ENCODE measurements at regions not wholly inside any gene's neighbourhood (a gene's known extent, or its start where the extent isn't known, plus 50 kb on each side); places are given as distances from the start of the nearest gene placed in this dataset.

DNA sequence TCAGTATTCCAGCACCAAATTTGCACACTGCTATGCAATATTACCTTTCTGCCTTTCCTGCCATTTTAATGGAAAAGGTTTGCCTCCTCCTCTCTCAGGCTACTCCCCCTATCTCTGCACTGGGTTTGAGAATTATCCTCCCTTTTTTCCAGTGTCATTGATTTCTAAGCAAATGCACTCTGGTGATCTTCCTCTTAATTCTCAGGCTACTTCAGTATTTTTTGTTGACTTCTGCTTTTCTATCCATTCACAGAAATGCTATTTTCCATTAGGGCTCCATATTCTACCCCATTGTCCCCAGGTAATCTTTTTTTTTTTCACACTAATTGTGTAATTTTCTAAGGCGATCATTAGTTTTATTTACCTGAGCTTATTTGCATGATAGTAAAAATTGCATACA lies 144.0 kb downstream of the GJA1 start:
- no peak for TF ChIP-seq ZNF585B (tag by site-specific recombination; IDR thresholded peaks at IDR 0.05)
- no peak for TF ChIP-seq ZNF785 (tag by site-specific recombination; IDR thresholded peaks at IDR 0.05)
- no peak for TF ChIP-seq ZNF654 (tag by site-specific recombination; IDR thresholded peaks at IDR 0.05; ENCODE audit: low read depth)
- TF ChIP-seq, protein P1, sequence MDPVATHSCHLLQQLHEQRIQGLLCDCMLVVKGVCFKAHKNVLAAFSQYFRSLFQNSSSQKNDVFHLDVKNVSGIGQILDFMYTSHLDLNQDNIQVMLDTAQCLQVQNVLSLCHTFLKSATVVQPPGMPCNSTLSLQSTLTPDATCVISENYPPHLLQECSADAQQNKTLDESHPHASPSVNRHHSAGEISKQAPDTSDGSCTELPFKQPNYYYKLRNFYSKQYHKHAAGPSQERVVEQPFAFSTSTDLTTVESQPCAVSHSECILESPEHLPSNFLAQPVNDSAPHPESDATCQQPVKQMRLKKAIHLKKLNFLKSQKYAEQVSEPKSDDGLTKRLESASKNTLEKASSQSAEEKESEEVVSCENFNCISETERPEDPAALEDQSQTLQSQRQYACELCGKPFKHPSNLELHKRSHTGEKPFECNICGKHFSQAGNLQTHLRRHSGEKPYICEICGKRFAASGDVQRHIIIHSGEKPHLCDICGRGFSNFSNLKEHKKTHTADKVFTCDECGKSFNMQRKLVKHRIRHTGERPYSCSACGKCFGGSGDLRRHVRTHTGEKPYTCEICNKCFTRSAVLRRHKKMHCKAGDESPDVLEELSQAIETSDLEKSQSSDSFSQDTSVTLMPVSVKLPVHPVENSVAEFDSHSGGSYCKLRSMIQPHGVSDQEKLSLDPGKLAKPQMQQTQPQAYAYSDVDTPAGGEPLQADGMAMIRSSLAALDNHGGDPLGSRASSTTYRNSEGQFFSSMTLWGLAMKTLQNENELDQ (tag by site-specific recombination; IDR thresholded peaks at IDR 0.05; ENCODE audit: low read depth) = no peak
- TF ChIP-seq, protein P2, sequence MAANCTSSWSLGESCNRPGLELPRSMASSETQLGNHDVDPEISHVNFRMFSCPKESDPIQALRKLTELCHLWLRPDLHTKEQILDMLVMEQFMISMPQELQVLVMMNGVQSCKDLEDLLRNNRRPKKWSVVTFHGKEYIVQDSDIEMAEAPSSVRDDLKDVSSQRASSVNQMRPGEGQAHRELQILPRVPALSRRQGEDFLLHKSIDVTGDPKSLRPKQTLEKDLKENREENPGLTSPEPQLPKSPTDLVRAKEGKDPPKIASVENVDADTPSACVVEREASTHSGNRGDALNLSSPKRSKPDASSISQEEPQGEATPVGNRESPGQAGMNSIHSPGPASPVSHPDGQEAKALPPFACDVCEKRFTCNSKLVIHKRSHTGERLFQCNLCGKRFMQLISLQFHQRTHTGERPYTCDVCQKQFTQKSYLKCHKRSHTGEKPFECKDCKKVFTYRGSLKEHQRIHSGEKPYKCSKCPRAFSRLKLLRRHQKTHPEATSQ (tag by site-specific recombination; IDR thresholded peaks at IDR 0.05) = no peak
- no peak for TF ChIP-seq ZNF24 (tag by site-specific recombination; IDR thresholded peaks at IDR 0.05)
- TF ChIP-seq MYNN (tag by site-specific recombination; IDR thresholded peaks at IDR 0.05; ENCODE audit: borderline replicate concordance) = no peak
- no peak for TF ChIP-seq ZNF404 (tag by site-specific recombination; IDR thresholded peaks at IDR 0.05)
- TF ChIP-seq ZSCAN16 (tag by site-specific recombination; IDR thresholded peaks at IDR 0.05) = no peak
- no peak for TF ChIP-seq ZNF37A (tag by site-specific recombination; IDR thresholded peaks at IDR 0.05)
- CTCF ChIA-PET = interaction anchor here (0.6 kb wide), 1 partner anchor 455 kb away, joined by 3 read pairs; no protein-coding TSS in a partner anchor
- POLR2A ChIA-PET = interaction anchor here (0.6 kb wide), 1 partner anchor 227 kb away, joined by 6 read pairs; no protein-coding TSS in a partner anchor
- Histone ChIP-seq H3K36me3 (ENCODE audit: control insufficient read depth in 2 of 2, insufficient read depth in 1 of 2, low read length in 2 of 2) (no peaks in the 10 kb centered on the region), H3K4me1 (ENCODE audit: control insufficient read depth, insufficient read depth, low read length) (no peaks in the 10 kb centered on the region), H3K9me3 (ENCODE audit: control insufficient read depth, insufficient read depth, low read depth, low read length) (no peaks in the 10 kb centered on the region), H3K27ac (ENCODE audit: extremely low read depth, low read depth, low read length) (no peak overlapping the region), H3K4me3 (ENCODE audit: low read depth, low read length) (no peak overlapping the region)

DNA sequence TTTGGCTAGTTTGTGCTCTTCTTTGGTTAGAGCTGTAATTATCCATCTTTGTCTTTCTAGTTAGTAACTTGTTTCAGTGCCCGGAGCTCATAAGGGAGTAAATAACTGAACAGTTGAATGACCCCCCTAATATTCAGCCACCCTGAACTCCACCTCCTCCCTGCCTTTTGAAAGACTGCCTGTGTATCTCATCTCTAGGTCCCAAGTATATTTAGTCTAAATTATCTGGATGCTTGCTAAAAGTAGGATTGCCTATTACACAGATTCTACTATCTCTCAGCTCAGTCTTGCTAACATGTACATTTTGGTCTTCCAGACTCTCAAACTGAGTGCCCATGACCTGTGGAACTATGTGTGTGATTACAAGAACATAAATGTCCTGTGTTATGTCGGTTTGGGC lies 145.9 kb downstream of the GJA1 start:
- ChIA-PET POLR2A (no interaction called here), CTCF (no interaction called here)
- no peak overlapping the region for H3K27ac ChIP-seq (ENCODE audit: extremely low read depth, low read depth, low read length)
- no peaks in the 10 kb centered on the region for H3K36me3 ChIP-seq (ENCODE audit: control insufficient read depth in 2 of 2, insufficient read depth in 1 of 2, low read length in 2 of 2)
- H3K4me1 ChIP-seq (ENCODE audit: control insufficient read depth, insufficient read depth, low read length) = no peaks in the 10 kb centered on the region
- no peak overlapping the region for H3K4me3 ChIP-seq (ENCODE audit: low read depth, low read length)
- H3K9me3 ChIP-seq (ENCODE audit: control insufficient read depth, insufficient read depth, low read depth, low read length) = no peaks in the 10 kb centered on the region
- TF ChIP-seq, protein P3, sequence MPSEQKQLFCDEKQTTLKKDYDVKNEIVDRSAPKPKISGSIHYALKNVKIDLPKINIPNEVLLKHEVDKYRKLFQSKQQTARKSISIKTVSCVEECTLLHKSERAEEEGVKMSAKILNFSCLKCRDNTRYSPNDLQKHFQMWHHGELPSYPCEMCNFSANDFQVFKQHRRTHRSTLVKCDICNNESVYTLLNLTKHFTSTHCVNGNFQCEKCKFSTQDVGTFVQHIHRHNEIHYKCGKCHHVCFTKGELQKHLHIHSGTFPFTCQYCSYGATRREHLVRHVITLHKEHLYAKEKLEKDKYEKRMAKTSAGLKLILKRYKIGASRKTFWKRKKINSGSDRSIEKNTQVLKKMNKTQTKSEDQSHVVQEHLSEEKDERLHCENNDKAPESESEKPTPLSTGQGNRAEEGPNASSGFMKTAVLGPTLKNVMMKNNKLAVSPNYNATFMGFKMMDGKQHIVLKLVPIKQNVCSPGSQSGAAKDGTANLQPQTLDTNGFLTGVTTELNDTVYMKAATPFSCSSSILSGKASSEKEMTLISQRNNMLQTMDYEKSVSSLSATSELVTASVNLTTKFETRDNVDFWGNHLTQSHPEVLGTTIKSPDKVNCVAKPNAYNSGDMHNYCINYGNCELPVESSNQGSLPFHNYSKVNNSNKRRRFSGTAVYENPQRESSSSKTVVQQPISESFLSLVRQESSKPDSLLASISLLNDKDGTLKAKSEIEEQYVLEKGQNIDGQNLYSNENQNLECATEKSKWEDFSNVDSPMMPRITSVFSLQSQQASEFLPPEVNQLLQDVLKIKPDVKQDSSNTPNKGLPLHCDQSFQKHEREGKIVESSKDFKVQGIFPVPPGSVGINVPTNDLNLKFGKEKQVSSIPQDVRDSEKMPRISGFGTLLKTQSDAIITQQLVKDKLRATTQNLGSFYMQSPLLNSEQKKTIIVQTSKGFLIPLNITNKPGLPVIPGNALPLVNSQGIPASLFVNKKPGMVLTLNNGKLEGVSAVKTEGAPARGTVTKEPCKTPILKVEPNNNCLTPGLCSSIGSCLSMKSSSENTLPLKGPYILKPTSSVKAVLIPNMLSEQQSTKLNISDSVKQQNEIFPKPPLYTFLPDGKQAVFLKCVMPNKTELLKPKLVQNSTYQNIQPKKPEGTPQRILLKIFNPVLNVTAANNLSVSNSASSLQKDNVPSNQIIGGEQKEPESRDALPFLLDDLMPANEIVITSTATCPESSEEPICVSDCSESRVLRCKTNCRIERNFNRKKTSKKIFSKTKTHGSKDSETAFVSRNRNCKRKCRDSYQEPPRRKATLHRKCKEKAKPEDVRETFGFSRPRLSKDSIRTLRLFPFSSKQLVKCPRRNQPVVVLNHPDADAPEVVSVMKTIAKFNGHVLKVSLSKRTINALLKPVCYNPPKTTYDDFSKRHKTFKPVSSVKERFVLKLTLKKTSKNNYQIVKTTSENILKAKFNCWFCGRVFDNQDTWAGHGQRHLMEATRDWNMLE (tag by site-specific recombination; conservative IDR thresholded peaks at IDR 0.05; ENCODE audit: low read depth) = no peak
- TF ChIP-seq MEIS1 (CRISPR knock-in tag; IDR thresholded peaks at IDR 0.05; ENCODE audit: borderline replicate concordance) (no peak), GLI4 (tag by site-specific recombination; IDR thresholded peaks at IDR 0.05) (no peak), ZNF654 (tag by site-specific recombination; IDR thresholded peaks at IDR 0.05; ENCODE audit: low read depth) (no peak), SCRT1 (tag by site-specific recombination; IDR thresholded peaks at IDR 0.05; ENCODE audit: borderline replicate concordance) (no peak), ZBTB7A (tag by site-specific recombination; IDR thresholded peaks at IDR 0.05; ENCODE audit: low read depth) (no peak), KLF1 (tag by site-specific recombination; IDR thresholded peaks at IDR 0.05) (no peak), ZBTB20 (tag by site-specific recombination; IDR thresholded peaks at IDR 0.05) (no peak)
- TF ChIP-seq, protein P4, sequence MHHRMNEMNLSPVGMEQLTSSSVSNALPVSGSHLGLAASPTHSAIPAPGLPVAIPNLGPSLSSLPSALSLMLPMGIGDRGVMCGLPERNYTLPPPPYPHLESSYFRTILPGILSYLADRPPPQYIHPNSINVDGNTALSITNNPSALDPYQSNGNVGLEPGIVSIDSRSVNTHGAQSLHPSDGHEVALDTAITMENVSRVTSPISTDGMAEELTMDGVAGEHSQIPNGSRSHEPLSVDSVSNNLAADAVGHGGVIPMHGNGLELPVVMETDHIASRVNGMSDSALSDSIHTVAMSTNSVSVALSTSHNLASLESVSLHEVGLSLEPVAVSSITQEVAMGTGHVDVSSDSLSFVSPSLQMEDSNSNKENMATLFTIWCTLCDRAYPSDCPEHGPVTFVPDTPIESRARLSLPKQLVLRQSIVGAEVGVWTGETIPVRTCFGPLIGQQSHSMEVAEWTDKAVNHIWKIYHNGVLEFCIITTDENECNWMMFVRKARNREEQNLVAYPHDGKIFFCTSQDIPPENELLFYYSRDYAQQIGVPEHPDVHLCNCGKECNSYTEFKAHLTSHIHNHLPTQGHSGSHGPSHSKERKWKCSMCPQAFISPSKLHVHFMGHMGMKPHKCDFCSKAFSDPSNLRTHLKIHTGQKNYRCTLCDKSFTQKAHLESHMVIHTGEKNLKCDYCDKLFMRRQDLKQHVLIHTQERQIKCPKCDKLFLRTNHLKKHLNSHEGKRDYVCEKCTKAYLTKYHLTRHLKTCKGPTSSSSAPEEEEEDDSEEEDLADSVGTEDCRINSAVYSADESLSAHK (tag by site-specific recombination; IDR thresholded peaks at IDR 0.05) = no peak
- TF ChIP-seq, protein P5, sequence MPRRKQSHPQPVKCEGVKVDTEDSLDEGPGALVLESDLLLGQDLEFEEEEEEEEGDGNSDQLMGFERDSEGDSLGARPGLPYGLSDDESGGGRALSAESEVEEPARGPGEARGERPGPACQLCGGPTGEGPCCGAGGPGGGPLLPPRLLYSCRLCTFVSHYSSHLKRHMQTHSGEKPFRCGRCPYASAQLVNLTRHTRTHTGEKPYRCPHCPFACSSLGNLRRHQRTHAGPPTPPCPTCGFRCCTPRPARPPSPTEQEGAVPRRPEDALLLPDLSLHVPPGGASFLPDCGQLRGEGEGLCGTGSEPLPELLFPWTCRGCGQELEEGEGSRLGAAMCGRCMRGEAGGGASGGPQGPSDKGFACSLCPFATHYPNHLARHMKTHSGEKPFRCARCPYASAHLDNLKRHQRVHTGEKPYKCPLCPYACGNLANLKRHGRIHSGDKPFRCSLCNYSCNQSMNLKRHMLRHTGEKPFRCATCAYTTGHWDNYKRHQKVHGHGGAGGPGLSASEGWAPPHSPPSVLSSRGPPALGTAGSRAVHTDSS (tag by site-specific recombination; IDR thresholded peaks at IDR 0.05) = no peak
